M059J (cell line): ENCODE measurements at regions not wholly inside any gene's neighbourhood (a gene's known extent, or its start where the extent isn't known, plus 50 kb on each side); places are given as distances from the start of the nearest gene placed in this dataset.
A peak's percentile ranks its signal among the peaks of the same experiment; 100 is the strongest.

Experiments
- DNase-seq: peaks from one replicate; pipeline ENCODE4 v3.0.0-alpha.2; 2012; ENCODE audit warnings: low read depth

DNA sequence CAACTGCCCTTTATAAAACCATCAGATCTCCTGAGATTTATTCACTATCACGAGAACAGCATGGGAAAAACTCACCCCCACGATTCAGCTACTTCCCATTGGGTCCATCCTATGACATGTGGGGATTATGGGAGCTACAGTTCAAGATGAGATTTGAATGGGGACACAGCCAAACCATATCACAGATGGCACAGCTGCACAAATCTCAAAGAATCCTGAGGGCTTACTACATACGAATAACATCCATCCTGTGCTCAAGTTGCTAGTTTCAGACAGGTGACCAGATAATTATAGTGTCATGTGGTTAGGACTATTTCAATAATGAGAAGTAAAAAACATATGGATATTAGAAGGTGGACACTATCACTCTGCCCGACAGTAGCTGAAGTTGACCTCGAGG lies 211.2 kb downstream of the NUAK1 start:
- DNase-seq, result no peak

- DNase-seq, result no peak
Measured at GRCh38 chr12:105928436-105928835, 210.3 kb downstream of the NUAK1 start.

- no peak for DNase-seq
Measured at GRCh38 chr12:105929192-105929591, 209.6 kb downstream of the NUAK1 start.

DNA sequence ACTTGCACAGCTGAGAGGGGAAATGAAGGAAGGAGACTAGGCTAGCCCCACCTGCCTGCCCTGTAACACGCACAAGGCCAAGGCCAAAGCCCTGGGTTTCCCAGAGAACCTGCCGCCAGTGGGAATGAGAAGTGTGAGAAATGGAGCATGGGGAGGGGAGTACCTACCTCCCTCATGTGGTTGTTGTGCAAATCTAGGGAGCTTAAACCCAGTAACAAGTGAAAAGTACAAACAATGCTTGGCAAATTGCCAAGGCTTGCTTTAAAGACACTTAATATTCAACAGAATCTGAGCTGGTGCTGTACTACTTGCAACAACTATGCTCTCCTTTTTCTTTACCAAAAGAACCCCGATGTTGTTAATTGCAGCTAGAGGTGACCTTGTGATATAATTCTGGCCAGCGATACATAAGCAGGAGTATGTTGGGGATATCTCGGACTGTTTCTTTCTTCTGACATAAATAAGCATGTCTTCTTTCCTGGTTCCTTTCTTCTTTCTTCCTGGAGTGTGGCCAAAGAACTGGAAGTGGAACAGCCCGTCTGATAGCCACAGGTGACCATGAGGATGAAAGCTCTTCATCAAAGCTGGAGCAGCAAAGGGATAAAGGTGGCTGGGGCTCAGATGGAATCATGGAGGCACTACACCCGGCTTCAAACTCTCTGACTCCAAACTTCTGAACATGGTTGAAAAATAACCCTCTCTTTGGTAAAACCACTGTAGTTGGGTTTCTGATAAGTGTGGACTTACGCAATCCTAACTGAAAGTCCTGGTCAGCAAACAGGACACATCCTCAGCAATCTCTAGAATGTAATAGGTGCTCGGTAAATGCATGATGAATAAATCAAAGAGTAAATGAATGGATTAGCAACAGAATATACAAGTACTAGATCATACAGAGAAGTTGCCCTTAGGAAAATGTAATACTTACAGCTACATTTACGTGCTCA lies 207.9 kb downstream of the NUAK1 start:
- no peak for DNase-seq

GRCh38 chr12:105931762-105932570 lies 206.8 kb downstream of the NUAK1 start:
- DNase-seq, result no peak

DNA sequence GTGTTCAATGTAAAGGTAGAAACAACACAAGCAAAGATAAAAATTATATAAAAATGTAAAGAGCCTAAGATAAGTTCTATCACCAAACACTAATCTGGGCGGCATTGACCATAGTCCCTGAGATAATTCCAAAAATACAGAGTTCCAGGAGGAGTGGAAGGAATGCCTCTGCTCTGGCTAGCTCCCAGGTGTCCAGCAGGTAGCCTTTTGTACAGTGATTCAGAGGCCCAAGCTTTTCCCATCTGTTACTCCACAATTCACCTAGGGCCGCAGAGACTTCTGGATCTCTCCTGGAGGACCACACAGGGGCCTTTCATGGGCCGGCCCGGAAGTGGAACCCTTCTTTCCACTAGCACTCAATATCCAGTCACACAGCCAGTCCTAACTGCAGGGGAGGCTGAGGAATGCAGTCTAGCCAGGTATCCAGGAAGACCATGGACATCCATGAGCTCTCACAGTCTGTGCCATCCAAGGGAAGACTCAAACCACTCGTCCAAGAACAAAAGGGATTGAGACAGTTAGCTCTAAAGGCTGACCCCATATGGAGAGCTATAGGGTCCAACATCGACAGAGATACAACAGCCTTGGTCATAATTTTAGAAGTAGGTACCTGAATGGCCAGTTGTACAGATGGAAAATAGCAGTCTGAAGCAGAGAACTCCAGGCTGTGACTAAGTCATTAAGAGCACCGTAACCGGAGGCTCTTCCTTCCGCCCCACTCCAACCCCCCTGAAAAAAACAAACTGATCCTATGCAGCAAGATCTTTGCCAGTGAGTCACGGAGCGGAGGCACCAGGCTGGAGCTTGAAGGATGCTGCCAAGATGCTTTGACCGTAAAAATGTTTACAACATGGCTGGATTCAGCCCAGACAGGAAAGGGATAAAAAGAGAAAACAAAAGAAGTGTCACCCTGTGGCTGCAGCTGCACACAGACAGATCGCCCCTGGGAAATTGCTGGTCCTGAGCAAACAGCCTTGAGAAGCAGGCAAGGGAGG lies 204.8 kb downstream of the NUAK1 start:
- peak; percentile 99 for DNase-seq

GRCh38 chr12:105935106-105935505 lies 203.6 kb downstream of the NUAK1 start:
- no peak for DNase-seq

DNA sequence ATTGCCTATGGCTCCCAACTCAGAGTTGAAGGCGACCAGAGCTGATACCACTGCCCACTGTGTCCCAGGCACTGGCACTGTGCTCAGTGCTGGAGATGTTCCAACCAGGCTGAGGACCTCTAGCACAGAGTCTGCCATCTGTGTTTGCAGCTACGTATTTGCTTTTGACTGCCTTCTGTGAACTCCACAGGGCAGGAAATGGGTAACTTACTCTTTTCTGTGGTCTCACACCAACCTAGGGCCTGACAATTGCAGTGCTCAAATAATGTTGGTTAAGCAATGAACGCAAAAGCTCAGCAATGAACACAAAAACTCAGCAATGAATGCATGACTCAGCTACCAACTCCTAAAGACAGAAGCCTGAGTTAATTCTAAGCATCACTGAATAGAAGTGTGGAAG lies 202.8 kb downstream of the NUAK1 start:
- DNase-seq, result peak; percentile 31

DNA sequence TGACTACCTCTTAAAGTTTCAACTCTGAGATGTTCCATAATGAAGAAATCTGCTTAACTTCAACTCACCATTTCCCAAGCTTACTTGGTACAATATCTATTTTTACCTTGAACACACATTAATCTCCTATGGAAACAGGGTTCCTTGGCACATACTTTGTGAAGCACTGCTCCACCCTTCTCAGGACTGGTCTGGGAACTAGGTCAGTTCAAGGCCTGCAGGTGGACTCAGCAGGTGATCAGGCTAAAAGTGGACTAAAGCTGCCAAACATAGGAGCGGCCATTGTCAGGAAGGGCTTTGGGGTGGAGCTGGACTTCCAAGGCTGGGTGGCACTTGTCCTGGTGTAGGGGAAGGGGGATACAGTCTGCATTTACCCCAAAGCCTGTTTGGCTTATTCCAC lies 202.3 kb downstream of the NUAK1 start:
- DNase-seq, result no peak

GRCh38 chr12:105937009-105937408 lies 201.7 kb downstream of the NUAK1 start:
- no peak for DNase-seq

- no peak for DNase-seq
Measured at GRCh38 chr12:105939181-105939721, 199.5 kb downstream of the NUAK1 start.

GRCh38 chr12:105942281-105942680 lies 196.5 kb downstream of the NUAK1 start:
- DNase-seq, result no peak

DNA sequence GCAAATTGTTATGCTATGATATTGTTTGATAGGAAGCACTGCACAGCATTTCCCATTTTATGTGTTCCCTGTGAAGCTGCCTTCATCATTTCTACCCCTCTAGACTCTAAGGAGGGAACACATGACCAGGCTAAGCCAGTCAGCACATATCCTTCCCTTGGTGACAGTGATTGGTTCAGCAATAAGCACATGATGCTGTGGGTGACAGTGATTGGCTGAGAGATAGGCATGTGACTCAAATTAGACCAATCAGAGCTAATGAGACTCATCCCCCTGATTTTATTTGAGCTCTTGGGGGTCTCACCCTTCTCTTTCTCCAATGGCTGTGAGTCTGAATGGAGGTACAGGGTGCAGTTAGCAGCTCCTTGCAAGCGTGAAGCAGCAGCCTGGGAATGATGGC lies 195.2 kb downstream of the NUAK1 start:
- DNase-seq, result no peak

DNA sequence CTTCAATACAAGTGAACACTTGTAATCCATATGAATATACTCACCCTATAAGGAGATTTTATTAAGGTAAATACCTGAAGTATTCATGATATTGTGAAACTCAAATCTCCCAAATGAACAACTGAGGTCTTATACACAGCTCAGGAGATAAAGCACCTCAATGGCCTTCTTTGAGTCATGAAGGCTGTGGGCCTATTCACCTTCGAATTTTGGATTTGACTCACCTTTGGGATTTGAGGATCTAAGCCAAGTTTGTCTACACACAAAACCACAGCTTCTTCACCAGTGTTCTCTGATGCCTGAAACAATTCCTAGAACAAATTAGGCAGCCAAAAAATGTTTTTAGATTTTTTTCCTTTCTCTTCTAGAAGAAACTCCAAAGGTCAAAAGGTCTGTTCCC lies 194.1 kb downstream of the NUAK1 start:
- peak; percentile 27 for DNase-seq

DNA sequence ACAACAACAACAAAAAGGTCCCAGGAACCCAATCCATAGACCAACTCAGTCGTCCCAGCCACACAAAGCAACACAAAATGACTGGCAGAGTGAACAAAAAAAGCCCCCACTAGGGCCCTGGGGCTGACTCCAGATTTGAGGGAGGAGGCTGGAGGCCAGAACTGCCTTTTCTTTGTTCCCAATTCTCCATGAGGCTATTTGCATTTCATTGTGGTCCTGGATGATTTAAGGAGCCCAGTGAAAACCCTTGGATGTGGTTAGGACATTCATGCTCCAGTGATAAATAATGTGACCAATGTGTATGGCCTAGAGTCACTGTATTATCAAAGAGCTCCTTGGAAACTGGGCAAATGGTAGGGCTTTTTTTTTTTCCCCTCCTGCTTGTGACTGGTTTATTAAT lies 192.9 kb downstream of the NUAK1 start:
- peak; percentile 84 for DNase-seq

GRCh38 chr12:105946493-105946901 lies 192.3 kb downstream of the NUAK1 start:
- DNase-seq, result no peak

DNA sequence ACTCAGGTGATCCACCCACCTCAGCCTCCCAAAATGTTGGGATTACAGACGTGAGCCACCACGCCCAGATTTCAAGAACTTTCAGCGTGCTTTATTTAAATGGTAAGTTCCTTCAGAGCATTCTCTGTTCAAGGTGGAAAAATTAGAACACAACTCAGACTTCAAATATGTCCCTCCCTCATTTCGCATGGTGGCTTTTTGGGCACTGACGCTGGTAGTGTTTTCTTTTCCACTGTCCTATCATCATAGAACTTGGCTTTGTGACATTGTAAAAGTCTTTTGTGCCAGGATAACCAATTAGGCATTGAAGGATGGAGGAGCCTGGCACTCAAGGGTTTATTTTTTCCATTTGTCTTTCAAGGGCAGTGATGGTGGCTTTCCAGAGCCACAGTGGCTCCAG lies 190.8 kb downstream of the NUAK1 start:
- DNase-seq, result no peak

DNA sequence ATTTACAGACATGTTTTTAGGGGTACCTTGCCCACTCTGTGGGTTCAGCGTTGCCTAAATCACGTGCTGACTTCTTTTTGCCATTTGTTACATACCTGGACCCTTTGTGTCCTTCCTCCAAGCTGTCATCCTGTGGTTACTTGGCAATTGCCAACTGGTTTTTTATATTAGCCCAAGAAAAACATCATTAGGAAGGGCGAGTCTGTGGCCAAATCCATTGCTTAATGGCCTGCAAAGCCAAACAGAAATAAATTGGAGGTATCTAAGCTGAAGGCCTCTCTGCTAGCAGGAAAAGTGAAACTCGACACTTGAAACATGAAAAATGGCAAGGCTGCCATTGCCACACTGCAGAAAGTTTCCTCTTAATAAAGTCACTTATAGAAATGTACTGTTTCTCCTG lies 190.4 kb downstream of the NUAK1 start:
- peak; percentile 63 for DNase-seq

GRCh38 chr12:105949391-105949790 lies 189.4 kb downstream of the NUAK1 start:
- DNase-seq, result no peak

DNA sequence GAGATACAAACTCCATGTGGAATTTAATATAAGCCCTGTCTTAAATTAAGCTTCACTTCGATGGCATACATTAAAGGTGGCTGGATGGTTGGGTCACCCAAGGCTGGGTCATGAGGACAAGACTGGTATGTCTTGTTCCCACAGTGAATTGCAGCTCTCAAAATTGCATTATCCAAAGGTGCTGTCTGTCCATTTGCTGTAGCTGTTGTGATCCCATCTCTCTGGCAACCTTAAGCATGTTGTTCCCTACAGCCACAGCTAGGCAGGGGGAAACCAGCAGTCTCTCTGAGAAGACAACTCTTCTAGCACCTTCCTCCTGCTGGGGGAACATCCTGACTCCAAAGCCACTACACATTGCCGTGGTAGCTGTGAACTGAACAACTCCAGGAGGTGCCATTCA lies 187.0 kb downstream of the NUAK1 start:
- no peak for DNase-seq
